HCT116 (cell line): ENCODE measurements at regions not wholly inside any gene's neighbourhood (a gene's known extent, or its start where the extent isn't known, plus 50 kb on each side); places are given as distances from the start of the nearest gene placed in this dataset.

Source experiments
- ATAC-seq: fragments of 200-7000 bp; cut with Tn5 transposase; 2 replicates; pipeline ENCODE4 v1.9.1; 2020; ENCODE audit warnings: mild to moderate bottlenecking, moderate library complexity
- BruUV-seq: library from RNA; stranded (reverse); fragments of 400-500 nt; replicated peaks from 2 replicates; lab custom pipeline; 2021; lab: Mats Ljungman, UMichigan
- CTCF ChIA-PET: fragments of 300-600 bp; sonication (Branson Sonifier 250); formaldehyde crosslinking; loops from one replicate; lab custom pipeline; 2021; ENCODE audit warnings: antibody characterized with exemption; lab: Charles Lee
- POLR2A ChIA-PET: fragments of 300-600, 350-600 bp; sonication (Branson Sonifier 250); formaldehyde crosslinking; loops from one replicate; lab custom pipeline; 2021; ENCODE audit warnings: antibody characterized with exemption; lab: Charles Lee
- RAD21 ChIA-PET, 2 experiments: fragments of 300-600 bp; sonication (Branson Sonifier 250); formaldehyde crosslinking; loops; one replicate each; lab custom pipeline; 2023; ENCODE audit warnings: low total read pairs in 2 of 2; ENCODE audit not compliant: uncharacterized antibody in 2 of 2, unreplicated experiment in 2 of 2, low non-redundant PET in 1 of 2; lab: Charles Lee
- DNase-seq: peaks from one replicate; pipeline ENCODE4 v3.0.0-alpha.2; 2010; ENCODE audit warnings: low read depth, low spot score
- H2AFZ ChIP-seq: fragments of 200-600 bp; shearing (Covaris generic), sonication (generic); 2 replicates; pipeline ENCODE4 v1.6.1; 2017; ENCODE audit warnings: low read depth, mixed run types, mixed read lengths, antibody characterized with exemption, low read length; ENCODE audit not compliant: poor library complexity, severe bottlenecking
- H3K27ac ChIP-seq: 2 replicates; pipeline ENCODE4 v1.5.1; 2012; ENCODE audit warnings: low read depth, low read length
- H3K27me3 ChIP-seq: fragments of 200-600 bp; sonication (generic); 2 replicates; pipeline ENCODE4 v1.6.1; 2016; ENCODE audit warnings: mixed run types, low read length, mixed read lengths; ENCODE audit not compliant: insufficient read depth
- H3K36me3 ChIP-seq, 2 experiments: fragments of 200-500 bp in 1 of 2; fragments of 200-600 bp in 1 of 2; sonication (Bioruptor generic) in 1 of 2; sonication (generic) in 1 of 2; 2 replicates each; pipeline versions ENCODE4 v1.5.1 to v1.6.1; 2014 to 2016; ENCODE audit warnings: low read length in 2 of 2, inconsistent platforms in 1 of 2, mixed read lengths in 1 of 2, mixed run types in 1 of 2; ENCODE audit not compliant: insufficient read depth in 2 of 2, control insufficient read depth in 1 of 2
- H3K4me1 ChIP-seq, 2 experiments: fragments of 200-600 bp in 1 of 2; sonication (generic) in 1 of 2; 2 replicates each; pipeline versions ENCODE4 v1.5.1 to v1.6.1; 2012 to 2017; ENCODE audit warnings: low read length in 2 of 2, inconsistent platforms in 1 of 2, mild to moderate bottlenecking in 1 of 2, mixed read lengths in 1 of 2, mixed run types in 1 of 2, moderate library complexity in 1 of 2; ENCODE audit not compliant: insufficient read depth in 2 of 2, control insufficient read depth in 1 of 2
- H3K4me2 ChIP-seq: fragments of 200-600 bp; sonication (generic); 2 replicates; pipeline ENCODE4 v1.6.1; 2017; ENCODE audit warnings: mixed run types, low read length, mixed read lengths
- H3K4me3 ChIP-seq, 2 experiments: fragments of 200-600 bp in 1 of 2; sonication (generic) in 1 of 2; replicated peaks in 1 of 2; 2 replicates each; pipeline ENCODE4 v1.5.1; 2011 to 2016; ENCODE audit warnings: low read length in 2 of 2, control low read depth in 1 of 2, low read depth in 1 of 2, mild to moderate bottlenecking in 1 of 2, mixed read lengths in 1 of 2, mixed run types in 1 of 2
- H3K79me2 ChIP-seq: fragments of 200-600 bp; sonication (generic); 2 replicates; pipeline ENCODE4 v1.6.1; 2017; ENCODE audit warnings: mild to moderate bottlenecking, mixed run types, low read length, moderate library complexity, mixed read lengths; ENCODE audit not compliant: insufficient read depth
- H3K9ac ChIP-seq: fragments of 200-600 bp; sonication (generic); 2 replicates; pipeline ENCODE4 v1.6.1; 2016; ENCODE audit warnings: low read length, mixed read lengths
- H3K9me2 ChIP-seq: fragments of 200-600 bp; sonication (generic), shearing (Covaris generic); 2 replicates; pipeline ENCODE4 v1.6.1; 2017; ENCODE audit warnings: mixed run types, mild to moderate bottlenecking, moderate library complexity; ENCODE audit not compliant: insufficient read depth
- H3K9me3 ChIP-seq, 2 experiments: fragments of 200-500 bp in 1 of 2; fragments of 200-600 bp in 1 of 2; sonication (Bioruptor generic) in 1 of 2; sonication (generic) in 1 of 2; 2 replicates each; pipeline ENCODE4 v1.6.1; 2014 to 2017; ENCODE audit warnings: low read length in 2 of 2, mixed read lengths in 2 of 2, inconsistent platforms in 1 of 2, low read depth in 1 of 2, mild to moderate bottlenecking in 1 of 2, mixed run types in 1 of 2, moderate library complexity in 1 of 2; ENCODE audit not compliant: control insufficient read depth in 1 of 2, insufficient read depth in 1 of 2
- H4K20me1 ChIP-seq: fragments of 200-600 bp; sonication (generic), shearing (Covaris generic); 2 replicates; pipeline ENCODE4 v1.6.1; 2017; ENCODE audit warnings: mixed run types, mild to moderate bottlenecking, moderate library complexity; ENCODE audit not compliant: insufficient read depth
- CBX3 ChIP-seq: IDR thresholded peaks from 2 replicates; pipeline ENCODE4 v1.6.1; 2012; ENCODE audit warnings: low read depth
- ELF1 ChIP-seq: IDR thresholded peaks from 2 replicates; pipeline ENCODE4 v1.6.1; 2012; ENCODE audit warnings: low read depth, borderline replicate concordance
- EZH2phosphoT487 ChIP-seq: fragments of 200-600 bp; IDR thresholded peaks from 2 replicates; pipeline ENCODE4 v1.6.1; 2018; ENCODE audit warnings: antibody characterized with exemption, borderline replicate concordance
- RAD21 ChIP-seq: IDR thresholded peaks from 2 replicates; pipeline ENCODE4 v1.6.1; 2012; ENCODE audit warnings: low read depth, mild to moderate bottlenecking
- SIN3A ChIP-seq: IDR thresholded peaks from 2 replicates; pipeline ENCODE4 v1.6.1; 2012; ENCODE audit warnings: low read depth
- TCF7L2 ChIP-seq: IDR thresholded peaks from 2 replicates; pipeline ENCODE4 v1.7.0; 2011; ENCODE audit warnings: borderline replicate concordance, inconsistent platforms; ENCODE audit not compliant: insufficient read depth, insufficient read length; ENCODE audit errors: extremely low read depth
- intact Hi-C: fragments of 100-400 bp; cut with micrococcal nuclease; formaldehyde crosslinking; loops from 2 replicates; pipeline ENCODE4 v1.10.0; 2022

DNA sequence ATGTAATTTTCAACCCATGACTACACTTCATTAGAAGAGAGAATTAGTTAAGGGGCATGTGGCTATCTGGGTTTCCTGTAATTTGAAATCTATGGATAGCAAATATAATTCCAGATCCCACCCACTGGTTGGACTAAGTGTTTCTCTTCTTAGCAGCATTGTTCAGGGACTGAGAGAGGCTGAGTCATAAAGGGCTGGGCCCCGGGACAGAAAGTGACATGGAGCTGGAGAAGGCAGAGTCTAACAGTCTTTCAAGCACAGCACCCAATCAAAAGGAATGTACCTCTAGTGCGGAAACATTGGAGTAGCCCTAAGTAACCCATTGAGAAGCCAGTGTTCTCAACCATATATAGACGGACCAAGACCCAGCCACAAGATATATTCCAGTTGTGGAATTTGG lies 363.9 kb downstream of the DHX35 start:
- no peaks in the 10 kb centered on the region for H3K79me2 ChIP-seq
- ATAC-seq (no peak), DNase-seq (no peak)
- no peak overlapping the region for H3K9ac ChIP-seq
- TF ChIP-seq EZH2phosphoT487, result no peak
- H3K27ac ChIP-seq, result no peak overlapping the region
- H3K27me3 ChIP-seq, result peaks cover 7% of the 10 kb centered on the region
- H4K20me1 ChIP-seq, result no peaks in the 10 kb centered on the region
- ChIA-PET CTCF (no interaction called here), RAD21 (no interaction called here), POLR2A (no interaction called here)
- no peaks in the 10 kb centered on the region for H3K36me3 ChIP-seq
- H2AFZ ChIP-seq, result no peak overlapping the region
- no TSS peak for BruUV-seq
- intact Hi-C loops, result no loop called here
- no peak overlapping the region for H3K4me2 ChIP-seq
- no peak overlapping the region for H3K4me3 ChIP-seq
- no peaks in the 10 kb centered on the region for H3K4me1 ChIP-seq
- H3K9me3 ChIP-seq, result no peaks in the 10 kb centered on the region
- no peaks in the 10 kb centered on the region for H3K9me2 ChIP-seq

- Histone ChIP-seq H2AFZ (no peak overlapping the region), H3K27ac (no peak overlapping the region), H3K9me2 (no peaks in the 10 kb centered on the region), H4K20me1 (no peaks in the 10 kb centered on the region), H3K4me2 (no peak overlapping the region), H3K27me3 (peaks cover 25% of the 10 kb centered on the region), H3K9ac (no peak overlapping the region), H3K4me1 (no peaks in the 10 kb centered on the region), H3K79me2 (no peaks in the 10 kb centered on the region), H3K4me3 (no peak overlapping the region), H3K9me3 (no peaks in the 10 kb centered on the region), H3K36me3 (no peaks in the 10 kb centered on the region)
- DNase-seq, result no peak
- CTCF ChIA-PET, result no interaction called here
- intact Hi-C loops, result no loop called here
- no peak for TF ChIP-seq RAD21
- no peak for TF ChIP-seq TCF7L2
- TF ChIP-seq SIN3A, result no peak
- TF ChIP-seq CBX3, result no peak
- TF ChIP-seq ELF1, result no peak
- POLR2A ChIA-PET, result no interaction called here
- no peak for ATAC-seq
- RAD21 ChIA-PET, result no interaction called here
- no TSS peak for BruUV-seq
Observed at GRCh38 chr20:39318911-39319310, 356.8 kb downstream of the DHX35 start.
